WI38 (cell line): ENCODE measurements at regions not wholly inside any gene's neighbourhood (a gene's known extent, or its start where the extent isn't known, plus 50 kb on each side); places are given as distances from the start of the nearest gene placed in this dataset.

Experiments
- H3K4me3 ChIP-seq: 2 replicates; pipeline ENCODE4 v1.5.1; 2011; ENCODE audit warnings: low read depth, mild to moderate bottlenecking, control low read depth, low read length
- TF ChIP-seq, protein P1 (sequence below): IDR thresholded peaks from 2 replicates; pipeline ENCODE4 v1.5.1; 2012; ENCODE audit warnings: low read depth, mild to moderate bottlenecking, control low read depth, low read length

DNA sequence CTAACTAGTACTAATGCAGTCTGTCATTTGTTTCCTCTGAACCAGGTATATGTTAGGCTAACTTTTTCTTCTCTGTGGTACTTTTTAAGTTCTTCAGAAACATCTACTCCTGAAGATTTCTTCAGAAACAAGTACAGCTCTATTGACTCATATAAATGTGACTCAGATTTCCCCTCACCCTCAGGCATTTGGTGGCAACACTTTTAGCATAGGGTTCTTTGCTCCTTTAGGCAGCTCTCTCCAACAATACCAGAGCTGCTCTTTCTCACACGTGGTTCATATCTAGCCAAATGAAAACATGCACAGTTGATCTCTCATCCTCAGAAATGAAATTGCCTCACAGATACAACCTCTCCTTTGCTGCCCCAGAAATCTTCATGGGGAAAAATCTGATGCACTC, 939.8 kb downstream of the SORCS1 start:
- H3K4me3 ChIP-seq = no peak overlapping the region
- TF ChIP-seq, protein P1, sequence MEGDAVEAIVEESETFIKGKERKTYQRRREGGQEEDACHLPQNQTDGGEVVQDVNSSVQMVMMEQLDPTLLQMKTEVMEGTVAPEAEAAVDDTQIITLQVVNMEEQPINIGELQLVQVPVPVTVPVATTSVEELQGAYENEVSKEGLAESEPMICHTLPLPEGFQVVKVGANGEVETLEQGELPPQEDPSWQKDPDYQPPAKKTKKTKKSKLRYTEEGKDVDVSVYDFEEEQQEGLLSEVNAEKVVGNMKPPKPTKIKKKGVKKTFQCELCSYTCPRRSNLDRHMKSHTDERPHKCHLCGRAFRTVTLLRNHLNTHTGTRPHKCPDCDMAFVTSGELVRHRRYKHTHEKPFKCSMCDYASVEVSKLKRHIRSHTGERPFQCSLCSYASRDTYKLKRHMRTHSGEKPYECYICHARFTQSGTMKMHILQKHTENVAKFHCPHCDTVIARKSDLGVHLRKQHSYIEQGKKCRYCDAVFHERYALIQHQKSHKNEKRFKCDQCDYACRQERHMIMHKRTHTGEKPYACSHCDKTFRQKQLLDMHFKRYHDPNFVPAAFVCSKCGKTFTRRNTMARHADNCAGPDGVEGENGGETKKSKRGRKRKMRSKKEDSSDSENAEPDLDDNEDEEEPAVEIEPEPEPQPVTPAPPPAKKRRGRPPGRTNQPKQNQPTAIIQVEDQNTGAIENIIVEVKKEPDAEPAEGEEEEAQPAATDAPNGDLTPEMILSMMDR = no peak

DNA sequence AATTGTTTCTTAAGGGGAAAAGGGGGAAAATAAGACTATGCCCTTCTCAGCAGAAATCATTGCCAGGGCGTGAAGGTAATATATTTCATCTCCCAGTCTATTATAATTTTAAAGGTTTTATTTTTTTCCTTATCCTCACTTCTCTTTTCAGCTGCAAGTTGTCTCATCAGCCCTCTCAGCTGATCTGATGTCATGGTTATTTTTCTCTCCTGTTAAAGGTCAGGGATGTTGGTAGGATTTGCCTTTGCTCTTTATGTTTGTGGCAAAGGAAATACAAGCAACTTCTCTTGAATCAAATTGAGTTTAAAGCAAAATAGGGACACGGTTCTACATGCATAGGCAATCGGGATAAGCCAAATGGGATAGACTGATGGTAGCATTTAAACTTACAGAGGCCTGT, 946.9 kb downstream of the SORCS1 start:
- TF ChIP-seq, protein P1 = no peak
- no peak overlapping the region for H3K4me3 ChIP-seq

DNA sequence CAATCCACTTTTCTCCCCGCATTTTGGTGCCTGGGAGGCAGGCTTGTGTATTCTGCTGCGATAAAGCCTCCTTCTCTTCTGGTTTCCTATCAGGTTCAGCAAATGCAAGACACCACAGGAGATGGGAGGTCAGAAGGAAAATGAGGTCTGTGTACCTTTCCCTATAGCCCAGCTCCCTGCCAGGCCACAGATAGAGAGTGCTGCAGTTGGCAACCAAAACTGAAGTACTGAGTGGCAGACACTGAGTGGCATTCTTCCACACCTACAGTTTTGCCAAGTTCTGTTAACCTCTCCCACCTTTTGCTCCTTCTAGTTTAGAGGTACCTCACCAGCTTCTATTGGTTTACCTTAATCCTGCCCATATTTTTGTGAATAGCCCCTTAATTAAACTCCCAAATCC, 948.4 kb downstream of the SORCS1 start:
- TF ChIP-seq, protein P1 = no peak
- H3K4me3 ChIP-seq = no peak overlapping the region

- H3K4me3 ChIP-seq = no peak overlapping the region
- TF ChIP-seq, protein P1 = no peak
Measured at GRCh38 chr10:106214243-106214642, 950.3 kb downstream of the SORCS1 start.

GRCh38 chr10:106213493-106213892, 951.0 kb downstream of the SORCS1 start:
- TF ChIP-seq, protein P1 = no peak
- H3K4me3 ChIP-seq = no peak overlapping the region

GRCh38 chr10:106198275-106198674, 966.2 kb downstream of the SORCS1 start:
- TF ChIP-seq, protein P1 = no peak
- H3K4me3 ChIP-seq = no peak overlapping the region

GRCh38 chr10:106189292-106189691, 975.2 kb downstream of the SORCS1 start:
- TF ChIP-seq, protein P1 = no peak
- no peak overlapping the region for H3K4me3 ChIP-seq
